ENCODE measurements at regions not wholly inside any gene's neighbourhood (a gene's known extent, or its start where the extent isn't known, plus 50 kb on each side); places are given as distances from the start of the nearest gene placed in this dataset.
"Not testable (repeated sequence)": the region's sequence is repeated elsewhere in the genome, so short reads cannot be mapped to it uniquely, and the experiment has no call there.

- H3K4me3 ChIP-seq = no peak overlapping the region
- H3K27ac ChIP-seq = no peak overlapping the region
- H3K9me3 ChIP-seq = no peaks in the 10 kb centered on the region
- no peak for ATAC-seq
- no peaks in the 10 kb centered on the region for H3K36me3 ChIP-seq
- TF ChIP-seq CTCF (IDR thresholded peaks at IDR 0.05) = no peak
- H3K4me1 ChIP-seq = no peaks in the 10 kb centered on the region
- H3K27me3 ChIP-seq = no peaks in the 10 kb centered on the region
- DNase-seq = no peak
- intact Hi-C loops (cut with DNase I) = no loop called here
Measured at GRCh38 chr15:53827355-53827754, 67.9 kb upstream of the WDR72 start.

GRCh38 chr15:53811530-53811929, 52.1 kb upstream of the WDR72 start:
- DNase-seq (no peak), ATAC-seq (no peak)
- Histone ChIP-seq H3K36me3 (no peaks in the 10 kb centered on the region), H3K27me3 (no peaks in the 10 kb centered on the region), H3K4me3 (no peak overlapping the region), H3K4me1 (peaks cover 5% of the 10 kb centered on the region), H3K27ac (no peak overlapping the region), H3K9me3 (no peaks in the 10 kb centered on the region)
- peak; percentile 24 for TF ChIP-seq CTCF (IDR thresholded peaks at IDR 0.05)
- intact Hi-C loops (cut with DNase I) = no loop called here

GRCh38 chr15:53810306-53810705, 50.8 kb upstream of the WDR72 start:
- H3K9me3 ChIP-seq; DNase-seq; H3K36me3 ChIP-seq; intact Hi-C loops (cut with DNase I); H3K4me3 ChIP-seq; H3K27ac ChIP-seq; H3K27me3 ChIP-seq; ATAC-seq; H3K4me1 ChIP-seq: not testable (repeated sequence)

Measured in upper lobe of right lung (tissue), 1 donor.